ENCODE measurements at regions not wholly inside any gene's neighbourhood (a gene's known extent, or its start where the extent isn't known, plus 50 kb on each side); places are given as distances from the start of the nearest gene placed in this dataset.
A peak's percentile ranks its signal among the peaks of the same experiment; 100 is the strongest.
"Not testable (repeated sequence)": the region's sequence is repeated elsewhere in the genome, so short reads cannot be mapped to it uniquely, and the experiment has no call there.

- DNase-seq: no peak
Measured at GRCh38 chr14:98919434-98919833, 352.6 kb downstream of the BCL11B start.

GRCh38 chr14:98921306-98921705, 350.7 kb downstream of the BCL11B start:
- not testable (repeated sequence) for DNase-seq

- no peak for DNase-seq
Measured at GRCh38 chr14:98923596-98923995, 348.4 kb downstream of the BCL11B start.

- no peak for DNase-seq
Measured at GRCh38 chr14:98924046-98924445, 348.0 kb downstream of the BCL11B start.

- no peak for DNase-seq
Measured at GRCh38 chr14:98925354-98926040, 346.5 kb downstream of the BCL11B start.

GRCh38 chr14:98926146-98926545, 345.9 kb downstream of the BCL11B start:
- peak; percentile 46 for DNase-seq

- DNase-seq: no peak
Measured at GRCh38 chr14:98926801-98927200, 345.2 kb downstream of the BCL11B start.

- no peak for DNase-seq
Measured at GRCh38 chr14:98927986-98928385, 344.0 kb downstream of the BCL11B start.

- DNase-seq: no peak
Measured at GRCh38 chr14:98928418-98928817, 343.6 kb downstream of the BCL11B start.

GRCh38 chr14:98931126-98931525, 340.9 kb downstream of the BCL11B start:
- no peak for DNase-seq

- peak; percentile 74 for DNase-seq
Measured at GRCh38 chr14:98931911-98932310, 340.1 kb downstream of the BCL11B start.

- DNase-seq: no peak
Measured at GRCh38 chr14:98932431-98933325, 339.3 kb downstream of the BCL11B start.

- not testable (repeated sequence) for DNase-seq
Measured at GRCh38 chr14:98934569-98934968, 337.4 kb downstream of the BCL11B start.

- no peak for DNase-seq
Measured at GRCh38 chr14:98935921-98936320, 336.1 kb downstream of the BCL11B start.

GRCh38 chr14:98937021-98937420, 335.0 kb downstream of the BCL11B start:
- DNase-seq: no peak

- DNase-seq: no peak
Measured at GRCh38 chr14:98937712-98938505, 334.1 kb downstream of the BCL11B start.

- DNase-seq: no peak
Measured at GRCh38 chr14:98940693-98941437, 331.1 kb downstream of the BCL11B start.

GRCh38 chr14:98941481-98941880, 330.5 kb downstream of the BCL11B start:
- no peak for DNase-seq

GRCh38 chr14:98943907-98944306, 328.1 kb downstream of the BCL11B start:
- DNase-seq: no peak

GRCh38 chr14:98944989-98945388, 327.0 kb downstream of the BCL11B start:
- DNase-seq: no peak

- no peak for DNase-seq
Measured at GRCh38 chr14:98945611-98946570, 326.1 kb downstream of the BCL11B start.
